ENCODE measurements at regions not wholly inside any gene's neighbourhood (a gene's known extent, or its start where the extent isn't known, plus 50 kb on each side); places are given as distances from the start of the nearest gene placed in this dataset.

- TF ChIP-seq REST (IDR thresholded peaks at IDR 0.05; ENCODE audit: unreplicated experiment): no peak
- no peak for TF ChIP-seq JUNB (IDR thresholded peaks at IDR 0.05; ENCODE audit: unreplicated experiment)
- no peak for TF ChIP-seq CTCF (conservative IDR thresholded peaks at IDR 0.05; ENCODE audit: low read depth in 2 of 2)
- no peak for TF ChIP-seq EZH2 (IDR thresholded peaks at IDR 0.05; ENCODE audit: low read depth, unreplicated experiment)
- TF ChIP-seq EZH2phosphoT487 (IDR thresholded peaks at IDR 0.05; ENCODE audit: unreplicated experiment): no peak
Measured at GRCh38 chr21:28294051-28294450, 698.6 kb downstream of the LTN1 start (continued).

- no peaks in the 10 kb centered on the region for H4K20me1 ChIP-seq (replicated peaks; ENCODE audit: insufficient read depth)
- H3K27me3 ChIP-seq (ENCODE audit: insufficient read depth): no peaks in the 10 kb centered on the region
- Mint-ChIP-seq H3K4me3 (no peak overlapping the region), H3K27me3 (ENCODE audit: insufficient read depth, low read depth, poor library complexity) (no peaks in the 10 kb centered on the region), H3K4me1 (peaks cover 32% of the 10 kb centered on the region), H3K27ac (no peak overlapping the region), H3K9me3 (peaks cover 6% of the 10 kb centered on the region; the same call in 2 of the 3 replicates), H3K36me3 (ENCODE audit: low read depth) (peaks cover 4% of the 10 kb centered on the region; the same call in 2 of the 3 replicates)
- ATAC-seq (no peak), DNase-seq (ENCODE audit: low spot score) (no peak)
- H2AFZ ChIP-seq: 0 out of 2 replicates have a peak overlapping the region, but pooled peaks have one; percentile 28
- H3K79me2 ChIP-seq (replicated peaks; ENCODE audit: insufficient read depth): no peaks in the 10 kb centered on the region
- H3F3A ChIP-seq (replicated peaks; ENCODE audit: low read depth): no peaks in the 10 kb centered on the region
- no peak overlapping the region for H3K27ac ChIP-seq (ENCODE audit: low read depth)
- H3K36me3 ChIP-seq (ENCODE audit: insufficient read depth): no peaks in the 10 kb centered on the region
- H3K4me3 ChIP-seq: no peak overlapping the region
- peaks cover 24% of the 10 kb centered on the region for H3K4me1 ChIP-seq (ENCODE audit: insufficient read depth)
- H3K9me2 ChIP-seq (ENCODE audit: insufficient read depth): no peaks in the 10 kb centered on the region
- peak overlapping the region; percentile 5; the same call in 1 of the 2 replicates for H3K4me2 ChIP-seq
- no peak for TF ChIP-seq ETS1 (IDR thresholded peaks at IDR 0.05)
- no peak for TF ChIP-seq ZNF114 (CRISPR knock-in tag; IDR thresholded peaks at IDR 0.05)
- TF ChIP-seq ZNF331 (CRISPR knock-in tag; IDR thresholded peaks at IDR 0.05; ENCODE audit: low read depth): no peak
- TF ChIP-seq EZH2phosphoT487 (IDR thresholded peaks at IDR 0.05; ENCODE audit: unreplicated experiment): no peak
- no peak for TF ChIP-seq NANOG (IDR thresholded peaks at IDR 0.05; ENCODE audit: borderline replicate concordance)
- no peak for TF ChIP-seq CREB1 (CRISPR knock-in tag; IDR thresholded peaks at IDR 0.05; ENCODE audit: low read depth)
- no peak for TF ChIP-seq POLR2AphosphoS5 (IDR thresholded peaks at IDR 0.05; ENCODE audit: low read depth)
- TF ChIP-seq JUNB (IDR thresholded peaks at IDR 0.05; ENCODE audit: unreplicated experiment): no peak
Measured at GRCh38 chr21:28283641-28284490, 708.8 kb downstream of the LTN1 start.

Data from GM23338 (cell line).